DMS53 (cell line): ENCODE measurements at regions not wholly inside any gene's neighbourhood (a gene's known extent, or its start where the extent isn't known, plus 50 kb on each side); places are given as distances from the start of the nearest gene placed in this dataset.
A peak's percentile ranks its signal among the peaks of the same experiment; 100 is the strongest.

Source experiments
- DNase-seq: peaks from one replicate; lab custom pipeline; 2025; lab: John Stamatoyannopoulos, UW

GRCh38 chr10:78162853-78163252 is 129.2 kb downstream of the RPS24 start:
- DNase-seq, result peak; percentile 48

- no peak for DNase-seq
These were observed 131.0 kb downstream of the RPS24 start for GRCh38 chr10:78164702-78165101.

- no peak for DNase-seq
These were observed 131.5 kb downstream of the RPS24 start for GRCh38 chr10:78165172-78165571.

- DNase-seq, result peak; percentile 81
These were observed 132.0 kb downstream of the RPS24 start for GRCh38 chr10:78165617-78166016.

- DNase-seq, result no peak
These were observed 132.6 kb downstream of the RPS24 start for GRCh38 chr10:78166261-78166660.

GRCh38 chr10:78169214-78169613 is 135.6 kb downstream of the RPS24 start:
- no peak for DNase-seq

GRCh38 chr10:78170026-78170475 is 136.4 kb downstream of the RPS24 start:
- peak; percentile 63 for DNase-seq

- DNase-seq, result no peak
These were observed 138.2 kb downstream of the RPS24 start for GRCh38 chr10:78171633-78172400.

- peak; percentile 54 for DNase-seq
These were observed 139.8 kb downstream of the RPS24 start for GRCh38 chr10:78173360-78174015.

GRCh38 chr10:78175444-78176015 is 141.9 kb downstream of the RPS24 start:
- no peak for DNase-seq

GRCh38 chr10:78176320-78177317 is 143.0 kb downstream of the RPS24 start:
- no peak for DNase-seq

- DNase-seq, result no peak
These were observed 144.0 kb downstream of the RPS24 start for GRCh38 chr10:78177491-78178185.

- DNase-seq, result no peak
These were observed 144.7 kb downstream of the RPS24 start for GRCh38 chr10:78178397-78178796.

- DNase-seq, result peak; percentile 22
These were observed 145.3 kb downstream of the RPS24 start for GRCh38 chr10:78178940-78179339.

- no peak for DNase-seq
These were observed 146.4 kb downstream of the RPS24 start for GRCh38 chr10:78179886-78180705.

- no peak for DNase-seq
These were observed 147.9 kb downstream of the RPS24 start for GRCh38 chr10:78181381-78182055.

- no peak for DNase-seq
These were observed 149.2 kb downstream of the RPS24 start for GRCh38 chr10:78182841-78183240.

GRCh38 chr10:78184851-78185692 is 151.4 kb downstream of the RPS24 start:
- DNase-seq, result no peak

- DNase-seq, result peak; percentile 30
These were observed 152.0 kb downstream of the RPS24 start for GRCh38 chr10:78185693-78186055.
